ENCODE measurements at regions not wholly inside any gene's neighbourhood (a gene's known extent, or its start where the extent isn't known, plus 50 kb on each side); places are given as distances from the start of the nearest gene placed in this dataset.
A peak's percentile ranks its signal among the peaks of the same experiment; 100 is the strongest.

DNA sequence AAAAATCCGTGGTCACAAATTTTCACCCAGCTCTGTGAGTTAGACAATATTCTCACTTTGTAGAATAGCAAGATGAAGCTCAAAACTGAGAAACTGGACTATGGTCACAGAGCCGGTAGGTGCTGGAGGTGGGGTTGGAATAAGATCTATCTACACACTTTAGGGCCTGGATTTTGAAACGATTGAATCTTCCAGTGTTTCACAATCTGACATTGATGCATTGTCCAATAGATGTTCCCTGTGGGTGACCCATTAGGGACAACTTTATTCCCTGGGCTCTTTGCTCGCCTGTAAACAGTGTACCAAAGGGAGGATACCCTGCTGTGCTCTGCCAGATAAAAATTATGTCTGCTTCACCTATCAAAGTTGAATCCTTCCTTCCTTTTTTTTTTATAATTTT is 145.4 kb upstream of the MPDZ start:
- no peak overlapping the region for H3K4me3 ChIP-seq (ENCODE audit: low read depth, low read length)
- in situ Hi-C loops (cut with HindIII; ENCODE audit: low sequenced_read_pairs) = no loop called here
- TF ChIP-seq, protein P1, sequence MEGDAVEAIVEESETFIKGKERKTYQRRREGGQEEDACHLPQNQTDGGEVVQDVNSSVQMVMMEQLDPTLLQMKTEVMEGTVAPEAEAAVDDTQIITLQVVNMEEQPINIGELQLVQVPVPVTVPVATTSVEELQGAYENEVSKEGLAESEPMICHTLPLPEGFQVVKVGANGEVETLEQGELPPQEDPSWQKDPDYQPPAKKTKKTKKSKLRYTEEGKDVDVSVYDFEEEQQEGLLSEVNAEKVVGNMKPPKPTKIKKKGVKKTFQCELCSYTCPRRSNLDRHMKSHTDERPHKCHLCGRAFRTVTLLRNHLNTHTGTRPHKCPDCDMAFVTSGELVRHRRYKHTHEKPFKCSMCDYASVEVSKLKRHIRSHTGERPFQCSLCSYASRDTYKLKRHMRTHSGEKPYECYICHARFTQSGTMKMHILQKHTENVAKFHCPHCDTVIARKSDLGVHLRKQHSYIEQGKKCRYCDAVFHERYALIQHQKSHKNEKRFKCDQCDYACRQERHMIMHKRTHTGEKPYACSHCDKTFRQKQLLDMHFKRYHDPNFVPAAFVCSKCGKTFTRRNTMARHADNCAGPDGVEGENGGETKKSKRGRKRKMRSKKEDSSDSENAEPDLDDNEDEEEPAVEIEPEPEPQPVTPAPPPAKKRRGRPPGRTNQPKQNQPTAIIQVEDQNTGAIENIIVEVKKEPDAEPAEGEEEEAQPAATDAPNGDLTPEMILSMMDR (IDR thresholded peaks at IDR 0.05; ENCODE audit: low read depth, low read length) = no peak
- DNase-seq (ENCODE audit: low read depth, low spot score) = no peak

DNA sequence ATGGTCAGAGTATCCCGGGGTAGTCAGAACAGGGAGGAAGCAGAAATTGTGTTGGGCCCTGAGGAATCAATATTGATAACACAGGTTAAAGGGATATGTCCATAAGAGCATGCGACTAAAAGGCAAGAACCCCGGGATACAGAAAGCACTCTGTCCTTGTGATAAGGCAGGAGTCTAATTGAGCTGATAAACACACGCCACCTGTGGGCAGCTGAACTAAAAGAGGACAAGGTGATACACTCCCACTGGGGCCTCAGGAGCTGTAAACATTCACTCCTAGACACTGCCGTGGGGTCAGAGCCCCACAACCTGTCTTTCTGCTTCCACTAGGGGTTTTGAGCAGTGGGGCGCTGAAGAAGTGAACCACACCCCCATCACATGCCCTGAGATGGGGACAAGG is 144.7 kb upstream of the MPDZ start:
- TF ChIP-seq, protein P1 (IDR thresholded peaks at IDR 0.05; ENCODE audit: low read depth, low read length) = no peak
- in situ Hi-C loops (cut with HindIII; ENCODE audit: low sequenced_read_pairs) = no loop called here
- no peak overlapping the region for H3K4me3 ChIP-seq (ENCODE audit: low read depth, low read length)
- DNase-seq (ENCODE audit: low read depth, low spot score) = no peak

DNA sequence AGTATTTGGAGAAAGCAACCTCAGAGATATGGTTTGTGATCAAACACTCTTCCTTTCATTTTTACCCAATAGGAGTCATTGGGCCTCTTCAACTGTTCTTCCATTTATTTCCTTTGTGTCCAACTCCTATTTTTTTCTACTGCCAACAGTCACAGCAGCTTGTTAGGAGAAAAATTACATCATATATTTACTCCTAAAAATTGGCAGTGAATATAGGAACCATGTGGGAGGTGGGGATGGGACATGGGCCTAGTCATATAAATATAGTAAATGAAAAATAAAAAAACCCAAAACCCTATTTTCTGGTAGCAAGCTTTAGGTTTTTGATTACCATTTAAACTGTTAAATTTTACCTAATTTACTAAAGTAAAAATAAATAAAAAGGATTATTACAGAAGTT is 134.9 kb upstream of the MPDZ start:
- DNase-seq (ENCODE audit: low read depth, low spot score) = no peak
- no peak overlapping the region for H3K4me3 ChIP-seq (ENCODE audit: low read depth, low read length)
- in situ Hi-C loops (cut with HindIII; ENCODE audit: low sequenced_read_pairs) = no loop called here
- TF ChIP-seq, protein P1 (IDR thresholded peaks at IDR 0.05; ENCODE audit: low read depth, low read length) = no peak

DNA sequence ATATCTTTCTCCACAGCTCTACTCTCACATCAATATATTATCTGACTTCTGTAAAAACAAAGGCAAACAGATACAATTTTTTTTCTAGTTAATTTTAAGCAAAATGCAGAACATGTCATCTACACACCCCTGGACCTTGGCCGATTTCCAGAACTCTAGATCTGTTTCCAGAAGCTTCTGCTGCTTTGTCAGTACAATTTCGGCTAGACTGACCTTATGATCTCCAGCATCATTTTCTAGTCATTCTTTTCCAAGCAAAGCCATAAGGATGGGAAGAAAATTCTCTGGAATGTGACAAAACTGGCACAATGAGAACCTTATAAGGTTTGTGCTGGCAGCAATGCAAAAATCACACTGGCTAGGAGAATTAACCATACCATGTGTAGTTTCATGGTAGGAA is 132.8 kb upstream of the MPDZ start:
- in situ Hi-C loops (cut with HindIII; ENCODE audit: low sequenced_read_pairs) = no loop called here
- DNase-seq (ENCODE audit: low read depth, low spot score) = no peak
- H3K4me3 ChIP-seq (ENCODE audit: low read depth, low read length) = no peak overlapping the region
- TF ChIP-seq, protein P1 (IDR thresholded peaks at IDR 0.05; ENCODE audit: low read depth, low read length) = no peak

DNA sequence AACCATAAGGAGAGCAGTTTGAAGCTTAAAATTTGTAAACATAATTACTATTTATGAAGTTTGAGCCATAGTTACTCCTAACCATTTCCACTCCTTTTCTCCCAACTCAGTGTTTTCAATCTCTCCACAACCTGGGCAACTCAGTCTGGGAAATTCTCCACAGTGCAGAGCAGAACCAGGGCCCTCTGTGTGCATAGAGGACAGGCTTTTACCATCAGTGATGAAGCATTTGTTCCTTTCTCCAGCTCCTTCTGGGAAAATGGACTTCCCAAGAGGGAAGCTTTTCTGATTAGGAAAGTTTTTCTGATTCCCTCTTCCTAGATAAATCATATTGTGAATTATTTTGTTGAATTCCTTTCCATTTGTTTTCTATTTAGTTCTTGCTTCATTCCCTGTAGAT is 132.3 kb upstream of the MPDZ start:
- TF ChIP-seq, protein P1 (IDR thresholded peaks at IDR 0.05; ENCODE audit: low read depth, low read length) = no peak
- DNase-seq (ENCODE audit: low read depth, low spot score) = no peak
- in situ Hi-C loops (cut with HindIII; ENCODE audit: low sequenced_read_pairs) = no loop called here
- no peak overlapping the region for H3K4me3 ChIP-seq (ENCODE audit: low read depth, low read length)

DNA sequence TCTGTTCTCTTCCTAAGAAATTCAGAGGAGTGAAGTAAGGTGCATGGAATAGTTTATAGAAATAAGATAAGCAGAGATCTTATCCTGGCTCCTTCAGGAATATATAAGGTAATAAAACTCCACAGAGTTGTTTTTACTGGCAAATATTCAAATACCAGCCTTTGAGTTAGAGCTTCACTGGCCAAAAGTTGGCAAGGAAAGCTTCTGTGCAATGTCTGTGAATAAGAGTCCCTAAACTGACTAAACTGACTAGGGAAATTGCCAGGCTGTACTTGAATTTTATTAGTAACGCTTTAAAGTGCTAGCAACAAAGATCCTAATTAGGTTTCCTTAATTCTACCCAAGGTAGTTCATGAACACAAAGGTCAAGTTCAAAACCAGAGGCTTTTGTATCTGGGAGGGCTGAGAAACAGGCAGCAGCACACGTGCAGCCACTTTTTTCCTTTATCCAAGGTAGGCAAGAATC is 131.1 kb upstream of the MPDZ start:
- in situ Hi-C loops (cut with HindIII; ENCODE audit: low sequenced_read_pairs) = no loop called here
- TF ChIP-seq, protein P1 (IDR thresholded peaks at IDR 0.05; ENCODE audit: low read depth, low read length) = no peak
- peak; percentile 74 for DNase-seq (ENCODE audit: low read depth, low spot score)
- H3K4me3 ChIP-seq (ENCODE audit: low read depth, low read length) = no peak overlapping the region

DNA sequence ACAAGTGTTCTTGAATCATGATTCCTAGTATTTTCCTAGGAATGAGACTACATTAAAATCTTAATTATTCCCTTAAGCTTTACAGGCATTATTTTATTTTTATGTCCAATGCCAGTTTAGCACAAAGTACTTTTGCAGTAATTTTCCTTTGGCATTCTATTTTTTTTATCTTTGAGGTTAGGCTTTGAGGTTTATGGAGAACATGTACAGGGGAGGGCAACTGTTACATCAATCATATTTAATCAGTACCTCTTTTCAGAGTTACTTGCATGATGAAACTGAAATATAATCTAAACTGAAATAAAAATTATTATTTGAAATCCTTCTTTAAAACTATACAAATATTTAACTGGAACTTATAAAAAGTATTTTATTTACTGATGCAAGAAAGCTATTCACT is 118.2 kb upstream of the MPDZ start:
- in situ Hi-C loops (cut with HindIII; ENCODE audit: low sequenced_read_pairs) = no loop called here

More for the DNA sequence above, 118.2 kb upstream of the MPDZ start:
- TF ChIP-seq, protein P1 (IDR thresholded peaks at IDR 0.05; ENCODE audit: low read depth, low read length) = no peak
- H3K4me3 ChIP-seq (ENCODE audit: low read depth, low read length) = no peak overlapping the region
- DNase-seq (ENCODE audit: low read depth, low spot score) = no peak

Data from astrocyte of the spinal cord (primary cell).